WTC11 (cell line): ENCODE measurements at regions not wholly inside any gene's neighbourhood (a gene's known extent, or its start where the extent isn't known, plus 50 kb on each side); places are given as distances from the start of the nearest gene placed in this dataset.

Source experiments
- ATAC-seq: fragments of 200-7000 bp; cut with Tn5 transposase; 2 replicates; pipeline ENCODE4 v1.10.0; 2021; ENCODE audit warnings: mild to moderate bottlenecking, moderate library complexity
- CTCF ChIA-PET: fragments of 300-600 bp; sonication (Branson Sonifier 250); formaldehyde crosslinking; loops from one replicate; lab custom pipeline; 2021; ENCODE audit warnings: antibody characterized with exemption; lab: Charles Lee
- POLR2A ChIA-PET: fragments of 350-600 bp; sonication (Branson Sonifier 250); formaldehyde crosslinking; loops from one replicate; lab custom pipeline; 2021; ENCODE audit warnings: antibody characterized with exemption; lab: Charles Lee
- DNase-seq: peaks from one replicate; pipeline ENCODE4 v3.0.0; 2021; ENCODE audit warnings: low spot score
- H3K27ac Mint-ChIP-seq: 2 replicates; pipeline ENCODE4 v1.8.0; 2021; ENCODE audit warnings: mixed read lengths
- H3K27me3 Mint-ChIP-seq: 2 replicates; pipeline ENCODE4 v1.8.0; 2021; ENCODE audit warnings: low read depth, mild to moderate bottlenecking, moderate library complexity, mixed read lengths
- H3K36me3 Mint-ChIP-seq: 2 replicates; pipeline ENCODE4 v1.8.0; 2021; ENCODE audit warnings: mixed read lengths
- H3K4me1 Mint-ChIP-seq: 2 replicates; pipeline ENCODE4 v1.8.0; 2022; ENCODE audit warnings: mixed read lengths
- H3K4me3 Mint-ChIP-seq: 2 replicates; pipeline ENCODE4 v1.8.0; 2021; ENCODE audit warnings: mild to moderate bottlenecking, moderate library complexity, mixed read lengths
- H3K9me3 Mint-ChIP-seq: 2 replicates; pipeline ENCODE4 v1.8.0; 2021; ENCODE audit warnings: mixed read lengths
- CBFB ChIP-seq: sonication (generic); formaldehyde crosslinking; IDR thresholded peaks from 2 replicates; pipeline ENCODE4 v1.8.1; 2022; ENCODE audit warnings: mild to moderate bottlenecking, low read depth, missing genetic modification reagents
- EMX1 ChIP-seq: fragments of 250-450 bp; sonication (Bioruptor Pico); IDR thresholded peaks from 2 replicates; pipeline ENCODE4 v1.8.0; 2021; ENCODE audit warnings: mild to moderate bottlenecking
- ERG ChIP-seq: fragments of 250-450 bp; sonication (Bioruptor Pico); IDR thresholded peaks from 2 replicates; pipeline ENCODE4 v1.8.0; 2021; ENCODE audit warnings: mild to moderate bottlenecking
- HMGA2 ChIP-seq: fragments of 250-450 bp; sonication (Bioruptor Pico); IDR thresholded peaks from 2 replicates; pipeline ENCODE4 v1.4.0; 2021; ENCODE audit warnings: mild to moderate bottlenecking, moderate library complexity
- IRF1 ChIP-seq: sonication (generic); formaldehyde crosslinking; IDR thresholded peaks from 2 replicates; pipeline ENCODE4 v1.8.0; 2023; ENCODE audit warnings: missing genetic modification reagents
- JUN ChIP-seq: sonication (generic); formaldehyde crosslinking; IDR thresholded peaks from 2 replicates; pipeline ENCODE4 v1.8.0; 2023; ENCODE audit warnings: mild to moderate bottlenecking, missing genetic modification reagents
- KAT7 ChIP-seq: sonication (generic); formaldehyde crosslinking; IDR thresholded peaks from 2 replicates; pipeline ENCODE4 v1.8.1; 2023; ENCODE audit warnings: missing genetic modification reagents, mild to moderate bottlenecking, borderline replicate concordance
- NR2C2 ChIP-seq: sonication (generic); formaldehyde crosslinking; IDR thresholded peaks from 2 replicates; pipeline ENCODE4 v1.8.0; 2022; ENCODE audit warnings: mild to moderate bottlenecking, missing genetic modification reagents
- OVOL2 ChIP-seq: fragments of 250-450 bp; sonication (Bioruptor Pico); IDR thresholded peaks from 2 replicates; pipeline ENCODE4 v1.9.0; 2021; ENCODE audit warnings: mild to moderate bottlenecking, borderline replicate concordance
- SMAD4 ChIP-seq: sonication (generic); formaldehyde crosslinking; IDR thresholded peaks from 2 replicates; pipeline ENCODE4 v1.8.0; 2022; ENCODE audit warnings: mild to moderate bottlenecking, missing genetic modification reagents
- SP1 ChIP-seq: sonication (generic); formaldehyde crosslinking; conservative IDR thresholded peaks from 2 replicates; pipeline ENCODE4 v1.8.1; 2022; ENCODE audit warnings: missing genetic modification reagents
- USF2 ChIP-seq: sonication (generic); formaldehyde crosslinking; IDR thresholded peaks from 2 replicates; pipeline ENCODE4 v1.8.1; 2023; ENCODE audit warnings: mild to moderate bottlenecking, missing genetic modification reagents, moderate library complexity
- ZNF232 ChIP-seq: sonication (generic); formaldehyde crosslinking; IDR thresholded peaks from 2 replicates; pipeline ENCODE4 v1.8.0; 2022; ENCODE audit warnings: mild to moderate bottlenecking, missing genetic modification reagents
- ZNF263 ChIP-seq: sonication (generic); formaldehyde crosslinking; IDR thresholded peaks from 2 replicates; pipeline ENCODE4 v1.8.1; 2022; ENCODE audit warnings: low read depth, mild to moderate bottlenecking, moderate library complexity, missing genetic modification reagents
- ZNF512 ChIP-seq: sonication (generic); formaldehyde crosslinking; IDR thresholded peaks from 2 replicates; pipeline ENCODE4 v1.8.1; 2022; ENCODE audit warnings: missing genetic modification reagents, borderline replicate concordance
- TF ChIP-seq, protein P1 (sequence below): sonication (generic); formaldehyde crosslinking; IDR thresholded peaks from 2 replicates; pipeline ENCODE4 v1.8.0; 2023; ENCODE audit warnings: mild to moderate bottlenecking, missing genetic modification reagents
- TF ChIP-seq, protein P2 (sequence below): fragments of 250-450 bp; sonication (Bioruptor Pico); conservative IDR thresholded peaks from 2 replicates; pipeline ENCODE4 v1.9.0; 2021; ENCODE audit warnings: mild to moderate bottlenecking
- TF ChIP-seq, protein P3 (sequence below): fragments of 250-450 bp; sonication (Bioruptor Pico); IDR thresholded peaks from 2 replicates; pipeline ENCODE4 v1.9.0; 2021; ENCODE audit warnings: mild to moderate bottlenecking

DNA sequence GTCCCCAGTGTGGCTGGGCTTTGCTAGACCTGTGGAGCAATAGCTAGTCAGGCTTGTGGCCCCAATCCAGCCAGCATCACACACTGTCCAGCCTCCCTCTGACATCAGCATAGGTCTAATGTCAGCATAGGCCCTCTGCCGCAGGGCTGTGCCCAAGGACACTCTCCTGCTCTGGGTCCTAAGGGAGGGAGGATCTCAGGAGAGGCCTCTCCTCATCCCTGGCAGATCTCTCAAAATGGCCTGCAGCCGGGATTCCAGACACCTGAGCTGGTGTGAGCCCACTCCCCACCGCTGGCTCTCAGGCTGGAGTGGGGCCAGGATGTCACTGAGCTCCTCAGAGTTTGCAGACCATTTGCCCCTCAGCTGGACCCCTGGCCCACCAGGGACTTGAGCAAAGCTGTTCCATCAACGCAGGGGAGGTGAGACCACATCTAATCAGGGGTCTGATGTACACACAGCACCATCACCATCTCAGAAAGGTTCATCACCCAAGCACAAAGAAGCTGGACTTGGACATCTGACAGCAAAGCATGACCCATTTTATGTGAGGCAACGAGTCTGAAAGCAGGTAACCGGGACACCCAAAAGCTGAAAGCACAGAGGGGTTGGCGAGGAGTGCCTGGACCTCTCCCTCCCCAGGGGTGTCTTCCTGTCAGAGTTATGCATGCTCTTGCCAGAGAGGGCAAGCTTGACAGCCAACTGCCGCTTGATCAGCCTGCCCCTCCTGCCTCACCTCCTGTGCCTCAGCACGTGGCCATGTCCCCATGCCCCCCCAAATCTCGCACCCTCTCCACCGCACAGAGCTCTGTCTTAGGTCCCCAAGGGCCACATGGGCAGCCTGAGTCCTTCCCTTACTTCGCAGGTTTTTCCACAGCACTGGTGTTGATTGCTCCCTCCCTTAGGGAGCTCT lies 69.7 kb upstream of the SEPTIN5 start (continued):
- TF ChIP-seq ZNF512 (CRISPR knock-in tag): no peak

DNA sequence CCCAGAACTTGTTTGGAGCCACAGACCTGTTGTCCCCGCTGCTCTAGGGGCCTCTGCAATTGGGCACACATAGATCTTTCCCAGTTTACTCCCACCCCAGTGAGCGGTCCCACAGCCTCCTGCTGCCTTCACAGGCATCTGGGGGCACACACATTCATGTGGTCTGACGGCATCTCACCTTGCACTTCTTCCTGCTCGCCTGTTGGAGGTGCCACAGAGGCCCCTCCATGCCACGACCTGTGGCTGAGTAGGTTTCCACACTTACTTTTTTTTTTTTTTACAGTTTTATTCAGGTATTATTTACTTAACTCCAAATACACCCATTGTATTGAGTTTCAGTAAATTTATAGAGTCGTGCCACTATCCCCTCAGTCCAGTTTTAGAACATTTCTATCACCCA lies 68.9 kb upstream of the SEPTIN5 start:
- Mint-ChIP-seq H3K4me3 (no peak overlapping the region), H3K27me3 (peaks cover 19% of the 10 kb centered on the region), H3K27ac (no peak overlapping the region), H3K36me3 (peaks cover 24% of the 10 kb centered on the region), H3K9me3 (peaks cover 35% of the 10 kb centered on the region), H3K4me1 (peaks cover 13% of the 10 kb centered on the region)
- POLR2A ChIA-PET: interaction anchor here (0.5 kb wide), 1 partner anchor 277 kb away, joined by 3 read pairs; no protein-coding TSS in a partner anchor
- DNase-seq (no peak), ATAC-seq (peak; percentile 58)
- no peak for TF ChIP-seq USF2 (CRISPR knock-in tag)
- TF ChIP-seq KAT7 (CRISPR knock-in tag): no peak
- TF ChIP-seq, protein P1, sequence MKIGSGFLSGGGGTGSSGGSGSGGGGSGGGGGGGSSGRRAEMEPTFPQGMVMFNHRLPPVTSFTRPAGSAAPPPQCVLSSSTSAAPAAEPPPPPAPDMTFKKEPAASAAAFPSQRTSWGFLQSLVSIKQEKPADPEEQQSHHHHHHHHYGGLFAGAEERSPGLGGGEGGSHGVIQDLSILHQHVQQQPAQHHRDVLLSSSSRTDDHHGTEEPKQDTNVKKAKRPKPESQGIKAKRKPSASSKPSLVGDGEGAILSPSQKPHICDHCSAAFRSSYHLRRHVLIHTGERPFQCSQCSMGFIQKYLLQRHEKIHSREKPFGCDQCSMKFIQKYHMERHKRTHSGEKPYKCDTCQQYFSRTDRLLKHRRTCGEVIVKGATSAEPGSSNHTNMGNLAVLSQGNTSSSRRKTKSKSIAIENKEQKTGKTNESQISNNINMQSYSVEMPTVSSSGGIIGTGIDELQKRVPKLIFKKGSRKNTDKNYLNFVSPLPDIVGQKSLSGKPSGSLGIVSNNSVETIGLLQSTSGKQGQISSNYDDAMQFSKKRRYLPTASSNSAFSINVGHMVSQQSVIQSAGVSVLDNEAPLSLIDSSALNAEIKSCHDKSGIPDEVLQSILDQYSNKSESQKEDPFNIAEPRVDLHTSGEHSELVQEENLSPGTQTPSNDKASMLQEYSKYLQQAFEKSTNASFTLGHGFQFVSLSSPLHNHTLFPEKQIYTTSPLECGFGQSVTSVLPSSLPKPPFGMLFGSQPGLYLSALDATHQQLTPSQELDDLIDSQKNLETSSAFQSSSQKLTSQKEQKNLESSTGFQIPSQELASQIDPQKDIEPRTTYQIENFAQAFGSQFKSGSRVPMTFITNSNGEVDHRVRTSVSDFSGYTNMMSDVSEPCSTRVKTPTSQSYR (CRISPR knock-in tag): no peak
- no peak for TF ChIP-seq OVOL2 (CRISPR knock-in tag)
- TF ChIP-seq, protein P2, sequence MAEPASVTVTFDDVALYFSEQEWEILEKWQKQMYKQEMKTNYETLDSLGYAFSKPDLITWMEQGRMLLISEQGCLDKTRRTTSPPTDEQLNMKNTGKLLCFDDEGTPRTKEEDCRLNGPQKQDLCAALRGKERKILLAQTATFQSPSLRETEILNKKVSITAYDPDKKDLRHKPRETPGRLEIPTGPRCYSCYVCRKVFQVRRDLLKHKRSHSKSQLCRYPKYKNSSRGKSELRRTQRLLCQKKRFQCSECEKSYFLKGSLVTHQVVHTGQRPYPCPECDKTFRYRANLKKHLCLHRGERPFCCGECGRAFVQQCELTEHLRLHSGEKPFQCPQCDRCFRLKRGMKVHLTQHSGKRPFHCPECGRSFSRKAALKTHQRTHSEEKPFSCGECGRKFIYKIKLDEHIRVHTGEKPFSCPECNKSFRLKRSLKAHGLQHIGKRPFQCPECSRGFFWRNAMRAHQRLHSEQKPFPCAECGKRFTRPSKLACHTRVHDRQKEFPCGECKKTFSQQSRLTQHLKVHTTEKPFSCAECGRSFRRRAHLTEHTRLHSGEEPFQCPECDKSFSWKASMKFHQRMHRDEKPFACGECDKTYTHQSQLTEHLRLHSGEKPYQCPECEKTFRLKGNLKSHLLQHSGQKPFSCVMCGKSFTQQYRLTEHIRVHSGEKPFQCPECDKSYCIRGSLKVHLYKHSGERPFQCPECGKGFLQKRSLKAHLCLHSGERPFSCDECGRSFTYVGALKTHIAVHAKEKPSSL: no peak
- TF ChIP-seq, protein P3, sequence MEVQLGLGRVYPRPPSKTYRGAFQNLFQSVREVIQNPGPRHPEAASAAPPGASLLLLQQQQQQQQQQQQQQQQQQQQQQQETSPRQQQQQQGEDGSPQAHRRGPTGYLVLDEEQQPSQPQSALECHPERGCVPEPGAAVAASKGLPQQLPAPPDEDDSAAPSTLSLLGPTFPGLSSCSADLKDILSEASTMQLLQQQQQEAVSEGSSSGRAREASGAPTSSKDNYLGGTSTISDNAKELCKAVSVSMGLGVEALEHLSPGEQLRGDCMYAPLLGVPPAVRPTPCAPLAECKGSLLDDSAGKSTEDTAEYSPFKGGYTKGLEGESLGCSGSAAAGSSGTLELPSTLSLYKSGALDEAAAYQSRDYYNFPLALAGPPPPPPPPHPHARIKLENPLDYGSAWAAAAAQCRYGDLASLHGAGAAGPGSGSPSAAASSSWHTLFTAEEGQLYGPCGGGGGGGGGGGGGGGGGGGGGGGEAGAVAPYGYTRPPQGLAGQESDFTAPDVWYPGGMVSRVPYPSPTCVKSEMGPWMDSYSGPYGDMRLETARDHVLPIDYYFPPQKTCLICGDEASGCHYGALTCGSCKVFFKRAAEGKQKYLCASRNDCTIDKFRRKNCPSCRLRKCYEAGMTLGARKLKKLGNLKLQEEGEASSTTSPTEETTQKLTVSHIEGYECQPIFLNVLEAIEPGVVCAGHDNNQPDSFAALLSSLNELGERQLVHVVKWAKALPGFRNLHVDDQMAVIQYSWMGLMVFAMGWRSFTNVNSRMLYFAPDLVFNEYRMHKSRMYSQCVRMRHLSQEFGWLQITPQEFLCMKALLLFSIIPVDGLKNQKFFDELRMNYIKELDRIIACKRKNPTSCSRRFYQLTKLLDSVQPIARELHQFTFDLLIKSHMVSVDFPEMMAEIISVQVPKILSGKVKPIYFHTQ (CRISPR knock-in tag): no peak
- TF ChIP-seq NR2C2 (CRISPR knock-in tag): no peak
- no peak for TF ChIP-seq ERG (CRISPR knock-in tag)
- TF ChIP-seq SMAD4: no peak
- no peak for TF ChIP-seq SP1 (CRISPR knock-in tag)
- no peak for TF ChIP-seq JUN
- TF ChIP-seq HMGA2 (CRISPR knock-in tag): no peak
- no peak for TF ChIP-seq ZNF232 (CRISPR knock-in tag)
- no peak for TF ChIP-seq CBFB
- TF ChIP-seq IRF1: no peak
- no peak for TF ChIP-seq EMX1
- TF ChIP-seq ZNF263 (CRISPR knock-in tag): no peak
- CTCF ChIA-PET: interaction anchor here (0.7 to 2.0 kb wide), 9 partner anchors 9 to 171 kb away, joined by 3 to 14 read pairs (median 6); no protein-coding TSS in a partner anchor
